Neural crest cell (in vitro differentiated cells): ENCODE measurements at regions not wholly inside any gene's neighbourhood (a gene's known extent, or its start where the extent isn't known, plus 50 kb on each side); places are given as distances from the start of the nearest gene placed in this dataset.

ENCODE experiments used
- DNase-seq: peaks from one replicate; pipeline ENCODE4 v3.0.0; 2021; ENCODE audit warnings: low read depth, mixed read lengths, low spot score
- H3K27ac Mint-ChIP-seq: one replicate; pipeline ENCODE4 v1.8.0; 2021; ENCODE audit warnings: mild to moderate bottlenecking, mixed read lengths; ENCODE audit not compliant: unreplicated experiment
- H3K27me3 Mint-ChIP-seq: 2 replicates; pipeline ENCODE4 v1.8.0; 2021; ENCODE audit warnings: low read depth, mild to moderate bottlenecking, mixed read lengths
- H3K36me3 Mint-ChIP-seq: 2 replicates; pipeline ENCODE4 v1.8.0; 2021; ENCODE audit warnings: low read depth, mild to moderate bottlenecking, mixed read lengths
- H3K4me1 Mint-ChIP-seq: 2 replicates; pipeline ENCODE4 v1.8.0; 2021; ENCODE audit warnings: mixed read lengths
- H3K4me3 Mint-ChIP-seq: one replicate; pipeline ENCODE4 v1.8.0; 2021; ENCODE audit warnings: mild to moderate bottlenecking, mixed read lengths
- H3K9me3 Mint-ChIP-seq: 2 replicates; pipeline ENCODE4 v1.8.0; 2021; ENCODE audit warnings: mixed read lengths
- TF ChIP-seq, protein P1 (sequence below): fragments of 200-600 bp; sonication (generic); conservative IDR thresholded peaks from 2 replicates; pipeline ENCODE4 v1.5.0; 2021; ENCODE audit warnings: antibody characterized with exemption, mild to moderate bottlenecking

DNA sequence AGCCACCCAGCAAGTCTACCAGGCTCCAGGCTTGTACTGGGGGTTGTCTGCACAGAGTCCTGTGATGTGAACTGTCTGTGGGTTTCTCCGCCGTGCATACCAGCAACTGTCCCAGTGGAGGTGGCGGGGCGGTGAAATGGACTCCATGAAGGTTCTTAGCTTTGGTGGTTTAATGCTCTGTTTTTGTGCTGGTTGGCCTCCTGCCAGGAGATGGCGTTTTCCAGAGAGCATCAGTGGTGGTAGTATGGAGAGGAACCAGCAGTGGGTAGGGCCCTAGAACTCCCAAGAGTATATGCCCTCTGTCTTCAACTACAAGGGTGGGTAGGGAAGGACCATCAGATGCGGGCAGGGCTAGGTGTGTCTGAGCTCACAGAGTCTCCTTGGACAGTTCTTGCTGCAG is 303.8 kb downstream of the TMEM121 start:
- Mint-ChIP-seq H3K4me1 (no peaks in the 10 kb centered on the region), H3K27me3 (no peaks in the 10 kb centered on the region), H3K27ac (no peak overlapping the region), H3K36me3 (peaks cover 14% of the 10 kb centered on the region), H3K4me3 (no peak overlapping the region), H3K9me3 (peaks cover 27% of the 10 kb centered on the region)
- no peak for DNase-seq
- TF ChIP-seq, protein P1, sequence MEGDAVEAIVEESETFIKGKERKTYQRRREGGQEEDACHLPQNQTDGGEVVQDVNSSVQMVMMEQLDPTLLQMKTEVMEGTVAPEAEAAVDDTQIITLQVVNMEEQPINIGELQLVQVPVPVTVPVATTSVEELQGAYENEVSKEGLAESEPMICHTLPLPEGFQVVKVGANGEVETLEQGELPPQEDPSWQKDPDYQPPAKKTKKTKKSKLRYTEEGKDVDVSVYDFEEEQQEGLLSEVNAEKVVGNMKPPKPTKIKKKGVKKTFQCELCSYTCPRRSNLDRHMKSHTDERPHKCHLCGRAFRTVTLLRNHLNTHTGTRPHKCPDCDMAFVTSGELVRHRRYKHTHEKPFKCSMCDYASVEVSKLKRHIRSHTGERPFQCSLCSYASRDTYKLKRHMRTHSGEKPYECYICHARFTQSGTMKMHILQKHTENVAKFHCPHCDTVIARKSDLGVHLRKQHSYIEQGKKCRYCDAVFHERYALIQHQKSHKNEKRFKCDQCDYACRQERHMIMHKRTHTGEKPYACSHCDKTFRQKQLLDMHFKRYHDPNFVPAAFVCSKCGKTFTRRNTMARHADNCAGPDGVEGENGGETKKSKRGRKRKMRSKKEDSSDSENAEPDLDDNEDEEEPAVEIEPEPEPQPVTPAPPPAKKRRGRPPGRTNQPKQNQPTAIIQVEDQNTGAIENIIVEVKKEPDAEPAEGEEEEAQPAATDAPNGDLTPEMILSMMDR = no peak

DNA sequence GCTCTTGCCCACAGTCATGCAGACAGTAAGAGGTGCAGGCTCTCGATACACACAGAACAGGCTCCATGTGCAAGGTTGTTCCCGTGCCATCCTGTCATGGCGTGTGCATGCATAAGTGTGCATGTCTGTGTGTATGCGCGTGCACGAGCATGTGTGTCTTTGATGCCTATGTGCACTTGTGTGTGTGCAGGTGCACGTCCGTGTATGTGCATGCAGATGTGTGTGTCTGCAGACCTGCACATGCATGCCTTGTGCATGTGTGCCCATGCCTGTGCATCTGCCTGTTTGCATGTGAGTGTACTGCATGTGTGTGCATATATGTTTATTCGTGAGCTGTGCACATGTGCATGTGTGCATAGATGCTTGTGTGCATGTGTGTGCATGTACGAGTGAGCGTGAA is 309.8 kb downstream of the TMEM121 start:
- Mint-ChIP-seq H3K36me3 (peaks cover 2% of the 10 kb centered on the region), H3K4me3 (no peak overlapping the region), H3K9me3 (peaks cover 10% of the 10 kb centered on the region), H3K27me3 (no peaks in the 10 kb centered on the region), H3K27ac (no peak overlapping the region), H3K4me1 (no peaks in the 10 kb centered on the region)
- TF ChIP-seq, protein P1 = no peak
- no peak for DNase-seq

DNA sequence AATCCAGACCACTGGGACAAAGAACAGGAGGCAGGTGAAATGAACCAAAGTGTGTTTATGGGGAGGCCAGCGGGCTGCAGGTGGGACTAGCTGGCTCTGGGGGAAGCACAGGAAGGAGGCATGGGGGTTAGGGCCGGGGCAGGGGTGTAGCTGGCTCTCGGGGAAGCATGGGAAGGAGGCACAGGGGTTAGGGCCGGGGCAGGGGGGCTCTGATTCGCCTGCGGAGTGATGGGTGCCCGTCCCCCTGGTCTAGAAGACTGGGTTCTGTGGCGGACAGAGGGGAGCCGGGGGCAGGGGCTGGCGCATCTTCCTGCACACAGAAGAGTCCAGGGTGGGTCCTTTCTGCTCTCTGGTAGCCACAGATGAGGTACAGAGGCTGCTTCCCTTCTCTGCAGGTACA is 310.3 kb downstream of the TMEM121 start:
- H3K4me3 Mint-ChIP-seq = no peak overlapping the region
- peaks cover 10% of the 10 kb centered on the region for H3K9me3 Mint-ChIP-seq
- no peaks in the 10 kb centered on the region for H3K36me3 Mint-ChIP-seq
- no peak overlapping the region for H3K27ac Mint-ChIP-seq
- no peak for DNase-seq
- TF ChIP-seq, protein P1 = no peak
- H3K27me3 Mint-ChIP-seq = no peaks in the 10 kb centered on the region
- H3K4me1 Mint-ChIP-seq = no peaks in the 10 kb centered on the region

DNA sequence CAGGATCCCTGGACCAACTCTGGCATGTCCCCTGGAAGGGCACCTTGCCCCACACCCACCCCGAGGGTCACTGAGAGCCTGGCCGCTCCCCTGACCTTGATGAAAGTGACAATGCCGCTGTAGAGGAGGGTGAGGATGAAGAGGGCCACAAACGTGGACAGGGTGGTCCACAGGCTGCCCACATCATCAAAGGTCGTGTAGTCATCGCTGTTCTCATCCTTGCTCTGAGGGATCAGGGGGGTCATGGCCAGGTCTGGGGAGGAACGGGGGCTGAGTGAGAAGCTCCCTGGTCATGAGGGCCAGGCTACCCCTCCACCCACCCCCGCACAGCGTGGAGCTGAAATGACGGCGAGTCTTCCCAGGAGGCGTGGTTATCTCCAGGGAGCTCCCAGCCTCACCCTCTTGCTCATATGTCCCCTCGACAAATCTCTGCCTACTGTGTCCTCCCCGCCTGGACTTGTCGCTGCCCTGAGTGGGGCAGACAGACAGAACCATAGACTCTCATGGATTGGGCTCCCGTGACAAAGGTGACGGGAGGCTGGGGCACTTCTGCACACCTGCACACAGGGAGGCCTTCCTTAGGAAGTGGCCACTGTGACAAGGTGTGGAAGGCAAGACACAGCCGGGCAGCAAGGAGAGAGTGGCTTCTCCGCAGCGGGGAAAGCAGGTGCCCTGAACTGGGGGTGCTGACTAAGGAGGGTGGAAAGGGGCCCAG is 311.1 kb downstream of the TMEM121 start:
- Mint-ChIP-seq H3K4me1 (no peaks in the 10 kb centered on the region), H3K27me3 (no peaks in the 10 kb centered on the region), H3K9me3 (peaks cover 15% of the 10 kb centered on the region), H3K36me3 (peaks cover 5% of the 10 kb centered on the region), H3K27ac (no peak overlapping the region), H3K4me3 (no peak overlapping the region)
- no peak for DNase-seq
- TF ChIP-seq, protein P1 = no peak

DNA sequence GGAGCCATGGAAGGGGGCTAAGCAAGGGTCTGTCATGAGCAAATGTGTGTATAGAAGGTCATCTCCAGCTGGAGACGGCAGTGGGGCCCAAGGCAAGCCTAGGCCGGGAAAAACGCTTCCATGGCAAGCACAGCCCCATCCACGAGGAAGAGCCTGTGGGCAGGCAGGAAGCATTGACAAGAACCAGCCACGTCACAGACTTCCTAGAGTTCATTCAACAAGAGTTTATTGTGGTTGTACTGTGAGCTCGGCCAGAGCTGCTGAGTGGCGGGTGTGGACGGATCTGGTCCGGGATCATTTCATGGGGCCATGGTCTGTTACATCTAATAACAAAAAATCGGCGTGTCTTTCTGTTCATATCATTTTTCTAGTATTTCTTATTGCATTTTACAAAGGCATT is 311.7 kb downstream of the TMEM121 start:
- TF ChIP-seq, protein P1 = no peak
- H3K27me3 Mint-ChIP-seq = no peaks in the 10 kb centered on the region
- no peaks in the 10 kb centered on the region for H3K4me1 Mint-ChIP-seq
- H3K36me3 Mint-ChIP-seq = peaks cover 7% of the 10 kb centered on the region
- H3K4me3 Mint-ChIP-seq = no peak overlapping the region
- H3K9me3 Mint-ChIP-seq = peaks cover 15% of the 10 kb centered on the region
- no peak for DNase-seq
- no peak overlapping the region for H3K27ac Mint-ChIP-seq
